ENCODE measurements at regions not wholly inside any gene's neighbourhood (a gene's known extent, or its start where the extent isn't known, plus 50 kb on each side); places are given as distances from the start of the nearest gene placed in this dataset.

DNA sequence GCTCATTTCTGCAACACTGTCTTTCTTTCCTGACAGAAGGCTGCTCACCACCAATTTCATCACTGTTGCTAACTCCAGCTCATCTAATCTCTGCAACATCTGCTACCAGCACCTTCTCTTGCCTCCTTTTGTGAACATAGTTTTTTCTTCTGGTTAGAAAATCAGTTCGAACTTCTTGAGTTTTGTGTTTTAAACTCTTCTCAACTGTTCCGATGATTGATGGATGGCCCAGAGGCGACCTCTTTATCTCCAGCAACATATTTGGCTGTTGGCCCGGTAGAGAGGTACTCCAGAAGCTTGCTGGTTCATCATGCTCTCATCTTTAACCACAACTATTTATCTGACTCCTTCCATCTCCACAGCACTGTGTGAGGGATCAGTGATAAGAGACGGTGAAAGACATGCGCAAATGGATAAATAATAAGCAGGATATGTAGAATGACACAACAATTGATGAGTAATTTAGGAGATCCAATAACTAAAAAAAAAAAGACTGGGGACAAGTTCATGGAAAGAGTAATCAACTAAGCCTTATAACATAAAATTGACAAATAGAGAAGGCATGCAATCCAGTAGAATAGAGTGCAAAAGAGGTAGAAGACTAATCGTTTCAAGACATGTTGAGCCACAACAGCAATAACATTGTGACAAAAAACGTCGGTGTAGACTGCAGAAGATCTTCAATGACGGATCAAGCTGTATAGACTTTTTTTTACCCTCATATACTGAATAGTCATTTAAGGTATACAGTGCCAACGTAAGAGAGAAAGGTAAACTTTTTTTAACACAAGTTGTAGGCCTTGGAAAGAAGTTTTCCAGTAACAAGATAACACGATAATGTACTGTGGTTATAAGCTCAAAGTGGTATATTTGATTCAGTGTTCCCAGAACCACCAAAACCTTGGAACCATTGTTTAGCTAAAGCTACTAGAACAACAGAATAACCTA is 152.2 kb downstream of the CRPPA start (continued):
- TF ChIP-seq, protein P1, sequence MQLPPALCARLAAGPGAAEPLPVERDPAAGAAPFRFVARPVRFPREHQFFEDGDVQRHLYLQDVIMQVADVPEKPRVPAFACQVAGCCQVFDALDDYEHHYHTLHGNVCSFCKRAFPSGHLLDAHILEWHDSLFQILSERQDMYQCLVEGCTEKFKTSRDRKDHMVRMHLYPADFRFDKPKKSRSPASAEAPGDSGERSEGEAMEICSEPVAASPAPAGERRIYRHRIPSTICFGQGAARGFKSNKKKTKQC (CRISPR knock-in tag; IDR thresholded peaks at IDR 0.05) = no peak
- peak; percentile 100 for TF ChIP-seq EP300 (IDR thresholded peaks at IDR 0.05; ENCODE audit: low read length)
- TF ChIP-seq BRD4 (IDR thresholded peaks at IDR 0.05) = peak; percentile 98
- peak; percentile 100 for TF ChIP-seq DPF2 (IDR thresholded peaks at IDR 0.05)
- TF ChIP-seq JUN (IDR thresholded peaks at IDR 0.05; ENCODE audit: borderline replicate concordance, low read depth, low read length) = peak; percentile 71; the same call in 1 of the 2 replicates
- no peak for TF ChIP-seq JUN (CRISPR knock-in tag; IDR thresholded peaks at IDR 0.05; ENCODE audit: borderline replicate concordance)
- TF ChIP-seq ZNF780A (CRISPR knock-in tag; IDR thresholded peaks at IDR 0.05) = peak; percentile 16; the same call in 1 of the 2 replicates
- TF ChIP-seq BDP1 (IDR thresholded peaks at IDR 0.05; ENCODE audit: insufficient read depth, insufficient read length) = peak; percentile 4
- peak; percentile 5; the same call in 1 of the 2 replicates for TF ChIP-seq EHMT2 (IDR thresholded peaks at IDR 0.05)
- TF ChIP-seq, protein P2, sequence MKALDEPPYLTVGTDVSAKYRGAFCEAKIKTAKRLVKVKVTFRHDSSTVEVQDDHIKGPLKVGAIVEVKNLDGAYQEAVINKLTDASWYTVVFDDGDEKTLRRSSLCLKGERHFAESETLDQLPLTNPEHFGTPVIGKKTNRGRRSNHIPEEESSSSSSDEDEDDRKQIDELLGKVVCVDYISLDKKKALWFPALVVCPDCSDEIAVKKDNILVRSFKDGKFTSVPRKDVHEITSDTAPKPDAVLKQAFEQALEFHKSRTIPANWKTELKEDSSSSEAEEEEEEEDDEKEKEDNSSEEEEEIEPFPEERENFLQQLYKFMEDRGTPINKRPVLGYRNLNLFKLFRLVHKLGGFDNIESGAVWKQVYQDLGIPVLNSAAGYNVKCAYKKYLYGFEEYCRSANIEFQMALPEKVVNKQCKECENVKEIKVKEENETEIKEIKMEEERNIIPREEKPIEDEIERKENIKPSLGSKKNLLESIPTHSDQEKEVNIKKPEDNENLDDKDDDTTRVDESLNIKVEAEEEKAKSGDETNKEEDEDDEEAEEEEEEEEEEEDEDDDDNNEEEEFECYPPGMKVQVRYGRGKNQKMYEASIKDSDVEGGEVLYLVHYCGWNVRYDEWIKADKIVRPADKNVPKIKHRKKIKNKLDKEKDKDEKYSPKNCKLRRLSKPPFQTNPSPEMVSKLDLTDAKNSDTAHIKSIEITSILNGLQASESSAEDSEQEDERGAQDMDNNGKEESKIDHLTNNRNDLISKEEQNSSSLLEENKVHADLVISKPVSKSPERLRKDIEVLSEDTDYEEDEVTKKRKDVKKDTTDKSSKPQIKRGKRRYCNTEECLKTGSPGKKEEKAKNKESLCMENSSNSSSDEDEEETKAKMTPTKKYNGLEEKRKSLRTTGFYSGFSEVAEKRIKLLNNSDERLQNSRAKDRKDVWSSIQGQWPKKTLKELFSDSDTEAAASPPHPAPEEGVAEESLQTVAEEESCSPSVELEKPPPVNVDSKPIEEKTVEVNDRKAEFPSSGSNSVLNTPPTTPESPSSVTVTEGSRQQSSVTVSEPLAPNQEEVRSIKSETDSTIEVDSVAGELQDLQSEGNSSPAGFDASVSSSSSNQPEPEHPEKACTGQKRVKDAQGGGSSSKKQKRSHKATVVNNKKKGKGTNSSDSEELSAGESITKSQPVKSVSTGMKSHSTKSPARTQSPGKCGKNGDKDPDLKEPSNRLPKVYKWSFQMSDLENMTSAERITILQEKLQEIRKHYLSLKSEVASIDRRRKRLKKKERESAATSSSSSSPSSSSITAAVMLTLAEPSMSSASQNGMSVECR (CRISPR knock-in tag; IDR thresholded peaks at IDR 0.05) = no peak
- peak; percentile 8 for TF ChIP-seq ASH1L (IDR thresholded peaks at IDR 0.05; ENCODE audit: borderline replicate concordance, low read depth, partially characterized antibody)
- no peak for TF ChIP-seq HCFC1 (IDR thresholded peaks at IDR 0.05; ENCODE audit: low read depth, low read length)
- no peak for TF ChIP-seq ZNF354B (CRISPR knock-in tag; IDR thresholded peaks at IDR 0.05)
- 0 out of 2 replicates have a peak, but pooled peaks have one; percentile 9 for TF ChIP-seq ZNF75A (CRISPR knock-in tag; IDR thresholded peaks at IDR 0.05)
- TF ChIP-seq MTA3 (IDR thresholded peaks at IDR 0.05; ENCODE audit: borderline replicate concordance) = peak; percentile 89
- TF ChIP-seq ZNF76 (CRISPR knock-in tag; IDR thresholded peaks at IDR 0.05; ENCODE audit: borderline replicate concordance) = peak; percentile 39; the same call in 1 of the 2 replicates
- peak; percentile 99 for TF ChIP-seq NCOA1 (IDR thresholded peaks at IDR 0.05; ENCODE audit: low read depth)
- no peak for TF ChIP-seq CSDE1 (IDR thresholded peaks at IDR 0.05)
- no peak for TF ChIP-seq PHB (CRISPR knock-in tag; IDR thresholded peaks at IDR 0.05)
- no peak for TF ChIP-seq ZC3H4 (CRISPR knock-in tag; IDR thresholded peaks at IDR 0.05; ENCODE audit: borderline replicate concordance)
- TF ChIP-seq CBX1 (IDR thresholded peaks at IDR 0.05; ENCODE audit: low read depth) = peak; percentile 50; the same call in 1 of the 2 replicates
- peak; percentile 50 for TF ChIP-seq MAFK (IDR thresholded peaks at IDR 0.05; ENCODE audit: low read length)
- no peak for TF ChIP-seq SRSF9 (IDR thresholded peaks at IDR 0.05; ENCODE audit: borderline replicate concordance, low read depth, low read length)
- no peak for TF ChIP-seq MIER1 (IDR thresholded peaks at IDR 0.05; ENCODE audit: low read depth)
- no peak for TF ChIP-seq ZZZ3 (IDR thresholded peaks at IDR 0.05)
